SK-N-SH (cell line): ENCODE measurements at regions not wholly inside any gene's neighbourhood (a gene's known extent, or its start where the extent isn't known, plus 50 kb on each side); places are given as distances from the start of the nearest gene placed in this dataset.

ENCODE experiments used
- CTCF ChIP-seq: fragments of 200-600 bp; sonication (generic); IDR thresholded peaks from 2 replicates; pipeline ENCODE4 v1.6.1; 2017; ENCODE audit warnings: antibody characterized with exemption, mild to moderate bottlenecking, moderate library complexity
- EP300 ChIP-seq, 2 experiments: IDR thresholded peaks; 2 replicates each; pipeline versions ENCODE4 v1.4.0 to v1.6.1; 2012; ENCODE audit warnings: borderline replicate concordance in 1 of 2, low read depth in 1 of 2, low read length in 1 of 2
- EZH2phosphoT487 ChIP-seq: fragments of 200-600 bp; sonication (generic); IDR thresholded peaks from 2 replicates; pipeline ENCODE4 v1.6.1; 2017; ENCODE audit warnings: low read depth, mixed run types, mild to moderate bottlenecking, antibody characterized with exemption, moderate library complexity, borderline replicate concordance
- GABPA ChIP-seq: IDR thresholded peaks from 2 replicates; pipeline ENCODE4 v1.4.0; 2012; ENCODE audit warnings: low read depth, mild to moderate bottlenecking
- MAX ChIP-seq: IDR thresholded peaks from 2 replicates; pipeline ENCODE4 v1.4.0; 2012; ENCODE audit warnings: low read depth
- POLR2AphosphoS5 ChIP-seq: IDR thresholded peaks from 2 replicates; pipeline ENCODE4 v1.6.1; 2012; ENCODE audit warnings: low read depth, low read length
- RAD21 ChIP-seq: IDR thresholded peaks from 2 replicates; pipeline ENCODE4 v1.6.1; 2012; ENCODE audit warnings: mild to moderate bottlenecking, low read length
- RCOR1 ChIP-seq: fragments of 150-350 bp; IDR thresholded peaks from 2 replicates; pipeline ENCODE4 v1.6.1; 2017; ENCODE audit warnings: antibody characterized with exemption, low read length
- REST ChIP-seq: IDR thresholded peaks from 2 replicates; pipeline ENCODE4 v1.6.1; 2012; ENCODE audit warnings: mild to moderate bottlenecking, low read depth, low read length, moderate library complexity
- RFX5 ChIP-seq: IDR thresholded peaks from 2 replicates; pipeline ENCODE4 v1.6.1; 2012; ENCODE audit warnings: mild to moderate bottlenecking, improper control_type of control experiment, low read length
- SMC3 ChIP-seq: IDR thresholded peaks from 2 replicates; pipeline ENCODE4 v1.6.1; 2012; ENCODE audit warnings: low read depth, low read length, improper control_type of control experiment
- USF1 ChIP-seq: IDR thresholded peaks from 2 replicates; pipeline ENCODE4 v1.4.0; 2012; ENCODE audit warnings: low read depth, borderline replicate concordance

GRCh38 chr12:73547421-73547820 is 990.2 kb upstream of the ATXN7L3B start:
- TF ChIP-seq CTCF: no peak
- TF ChIP-seq RAD21: no peak
- TF ChIP-seq POLR2AphosphoS5: no peak
- no peak for TF ChIP-seq GABPA
- no peak for TF ChIP-seq RCOR1
- TF ChIP-seq REST: no peak
- no peak for TF ChIP-seq SMC3
- no peak for TF ChIP-seq EZH2phosphoT487
- TF ChIP-seq USF1: no peak
- TF ChIP-seq RFX5: no peak
- no peak for TF ChIP-seq EP300 (IDR thresholded peaks at IDR 0.05; ENCODE audit: borderline replicate concordance in 1 of 2, low read depth in 1 of 2, low read length in 1 of 2)
- TF ChIP-seq MAX: no peak
